NCI-H2196 (cell line): ENCODE measurements at regions not wholly inside any gene's neighbourhood (a gene's known extent, or its start where the extent isn't known, plus 50 kb on each side); places are given as distances from the start of the nearest gene placed in this dataset.

ENCODE experiments used
- DNase-seq: peaks from one replicate; lab custom pipeline; 2025; ENCODE audit not compliant: unreplicated experiment; lab: John Stamatoyannopoulos, UW

- no peak for DNase-seq
Observed at GRCh38 chr17:79405823-79406222, 205.0 kb downstream of the RBFOX3 start.

GRCh38 chr17:79404136-79404911 lies 206.5 kb downstream of the RBFOX3 start:
- DNase-seq = no peak

GRCh38 chr17:79401704-79402674 lies 208.9 kb downstream of the RBFOX3 start:
- DNase-seq = no peak

GRCh38 chr17:79400989-79401703 lies 209.7 kb downstream of the RBFOX3 start:
- DNase-seq = peak; percentile 76

- DNase-seq = no peak
Observed at GRCh38 chr17:79399610-79400144, 211.2 kb downstream of the RBFOX3 start.

GRCh38 chr17:79398441-79398840 lies 212.4 kb downstream of the RBFOX3 start:
- DNase-seq = no peak

GRCh38 chr17:79396696-79397095 lies 214.2 kb downstream of the RBFOX3 start:
- no peak for DNase-seq

GRCh38 chr17:79395545-79395944 lies 215.3 kb downstream of the RBFOX3 start:
- no peak for DNase-seq

GRCh38 chr17:79395066-79395465 lies 215.8 kb downstream of the RBFOX3 start:
- DNase-seq = no peak

GRCh38 chr17:79393358-79394052 lies 217.3 kb downstream of the RBFOX3 start:
- peak; percentile 94 for DNase-seq

- no peak for DNase-seq
Observed at GRCh38 chr17:79392598-79392997, 218.3 kb downstream of the RBFOX3 start.

- peak; percentile 92 for DNase-seq
Observed at GRCh38 chr17:79391376-79392233, 219.2 kb downstream of the RBFOX3 start.

- DNase-seq = no peak
Observed at GRCh38 chr17:79389896-79390295, 221.0 kb downstream of the RBFOX3 start.

GRCh38 chr17:79388556-79389295 lies 222.1 kb downstream of the RBFOX3 start:
- DNase-seq = peak; percentile 79

- no peak for DNase-seq
Observed at GRCh38 chr17:79387783-79388182, 223.1 kb downstream of the RBFOX3 start.

GRCh38 chr17:79385962-79386563 lies 224.8 kb downstream of the RBFOX3 start:
- DNase-seq = no peak

GRCh38 chr17:79382313-79382712 lies 228.5 kb downstream of the RBFOX3 start:
- DNase-seq = no peak

GRCh38 chr17:79379700-79380445 lies 231.0 kb downstream of the RBFOX3 start:
- DNase-seq = no peak
